GM19455 (cell line): ENCODE measurements at regions not wholly inside any gene's neighbourhood (a gene's known extent, or its start where the extent isn't known, plus 50 kb on each side); places are given as distances from the start of the nearest gene placed in this dataset.
"Not testable (repeated sequence)": the region's sequence is repeated elsewhere in the genome, so short reads cannot be mapped to it uniquely, and the experiment has no call there.

Source experiments
- ATAC-seq: cut with Tn5 transposase; IDR thresholded peaks from one replicate; pipeline ENCODE4 v1.9.1; 2021; ENCODE audit not compliant: unreplicated experiment

DNA sequence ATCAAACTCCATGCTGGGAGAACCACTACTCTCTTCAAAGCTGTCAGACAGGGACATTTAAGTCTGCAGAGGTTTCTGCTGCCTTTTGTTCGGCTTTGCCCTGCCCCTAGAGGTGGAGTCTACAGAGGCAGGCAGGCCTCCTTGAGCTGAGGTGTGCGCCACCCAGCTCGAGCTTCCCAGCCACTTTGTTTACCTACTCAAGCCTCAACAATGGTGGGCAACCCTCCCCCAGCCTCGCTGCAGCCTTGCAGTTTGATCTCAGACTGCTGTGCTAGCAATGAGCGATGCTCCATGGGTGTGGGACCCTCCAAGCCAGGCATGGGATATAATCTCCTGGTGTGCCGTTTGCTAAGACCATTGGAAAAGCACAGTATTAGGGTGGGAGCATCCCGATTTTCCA is 185.3 kb downstream of the COX18 start:
- not testable (repeated sequence) for ATAC-seq

DNA sequence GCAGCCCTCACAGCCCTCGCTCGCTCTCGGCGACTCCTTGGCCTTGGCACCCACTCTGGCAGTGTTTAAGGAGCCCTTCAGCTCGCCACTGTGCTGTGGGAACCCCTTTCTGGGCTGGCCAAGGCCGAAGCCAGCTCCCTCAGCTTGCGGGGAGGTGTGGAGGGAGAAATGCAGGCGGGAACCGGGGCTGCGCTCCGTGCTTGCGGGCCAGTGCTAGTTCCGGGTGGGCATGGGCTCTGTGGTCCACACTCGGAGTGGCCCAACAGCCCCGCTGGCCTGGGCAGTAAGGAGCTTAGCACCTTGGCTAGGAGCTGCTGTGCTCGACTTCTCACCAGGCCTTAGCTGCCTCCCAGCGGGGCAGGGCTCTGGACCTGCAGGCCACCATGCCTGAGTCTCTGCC is 192.6 kb downstream of the COX18 start:
- no peak for ATAC-seq

DNA sequence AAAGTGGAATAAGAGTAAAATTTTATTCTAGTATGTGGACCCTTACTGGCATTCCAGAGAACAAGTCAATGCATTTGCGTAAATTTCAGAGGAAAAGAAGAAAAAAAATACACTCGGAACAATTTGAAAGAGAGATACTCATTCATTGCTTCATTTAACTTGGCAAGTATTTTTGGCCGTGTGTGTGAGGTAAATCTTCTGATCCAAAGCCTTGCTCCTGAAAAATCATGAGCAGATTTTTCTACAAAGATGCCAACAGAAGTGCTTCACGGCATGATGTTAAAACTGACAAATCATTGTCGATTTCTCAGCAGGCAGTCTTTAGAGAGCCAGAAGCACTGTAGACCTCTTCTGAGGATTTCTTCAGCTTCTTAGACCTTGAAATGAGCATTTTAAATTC is 194.0 kb downstream of the COX18 start:
- ATAC-seq, result no peak

DNA sequence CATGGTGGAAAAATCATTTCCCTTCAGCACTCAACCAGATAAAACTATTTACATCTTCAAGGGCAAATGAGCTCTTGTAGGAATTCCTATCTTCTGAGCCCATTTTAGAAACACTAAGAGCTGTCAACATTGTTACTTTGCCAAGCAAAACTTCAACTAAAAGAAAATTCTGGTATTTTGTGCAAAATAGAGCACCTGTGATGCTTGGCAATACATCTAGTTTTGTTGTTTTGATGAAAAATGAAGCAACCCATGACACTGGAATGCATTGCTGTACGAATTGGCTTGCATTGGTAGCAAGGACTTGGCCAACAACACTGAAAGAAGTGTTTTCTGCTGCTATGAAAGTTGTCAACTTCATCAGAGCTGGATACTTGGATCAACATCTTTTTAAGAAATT is 194.4 kb downstream of the COX18 start:
- ATAC-seq, result no peak

DNA sequence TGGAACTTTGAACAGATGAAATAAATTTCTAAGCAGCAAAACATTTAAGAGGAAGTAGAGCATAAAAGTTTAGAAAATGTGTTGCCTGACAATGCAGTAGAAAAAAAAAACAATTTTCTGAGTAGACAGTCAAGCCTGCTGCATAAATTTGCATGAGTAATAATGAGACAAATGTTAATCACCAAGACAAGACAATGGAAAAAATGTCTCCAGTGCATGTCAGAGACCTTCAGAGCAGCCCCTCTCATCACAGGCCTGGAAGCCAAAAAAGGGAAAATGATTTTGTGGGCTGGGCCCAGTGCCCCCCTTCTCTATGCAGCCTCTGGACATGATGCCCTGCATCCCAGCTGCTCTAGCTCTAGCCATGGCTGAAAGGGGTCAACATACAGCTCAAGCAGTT is 204.6 kb downstream of the COX18 start:
- ATAC-seq, result no peak

DNA sequence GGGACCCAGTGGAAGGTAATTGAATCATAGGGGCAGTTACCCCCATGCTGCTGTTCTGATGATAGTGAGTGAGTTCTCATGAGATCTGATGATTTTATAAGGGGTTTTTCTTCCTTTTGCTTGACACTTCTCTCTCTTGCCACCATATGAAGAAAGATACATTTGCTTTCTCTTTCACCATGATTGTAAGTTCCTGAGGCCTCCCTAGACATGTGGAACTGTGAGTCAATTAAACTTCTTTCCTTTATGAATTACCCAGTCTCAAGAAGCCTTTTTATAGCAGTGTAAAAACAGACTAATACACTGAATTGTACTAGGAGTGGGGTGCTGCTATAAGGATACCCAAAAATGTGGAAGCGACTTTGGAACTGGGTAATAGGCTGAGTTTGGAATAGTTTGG is 205.2 kb downstream of the COX18 start:
- not testable (repeated sequence) for ATAC-seq

DNA sequence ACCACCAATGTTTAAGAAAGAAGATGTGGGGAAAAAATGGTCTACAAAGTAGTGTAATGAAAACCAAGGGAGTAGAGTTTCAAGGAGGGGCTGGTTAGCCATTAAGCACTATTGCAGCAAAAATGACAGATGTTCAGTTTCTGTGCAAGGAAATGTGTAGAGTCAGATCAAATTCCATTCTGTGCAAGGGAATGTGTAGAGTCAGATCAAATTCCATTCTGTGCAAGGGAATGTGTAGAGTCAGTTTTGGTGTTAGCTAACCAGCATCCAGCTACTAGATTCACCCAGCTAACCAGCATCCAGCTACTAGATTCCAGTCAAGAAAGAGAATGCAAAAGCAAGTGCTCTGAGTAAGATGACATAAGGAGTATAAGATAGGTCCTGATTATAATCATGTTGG is 208.8 kb downstream of the COX18 start:
- no peak for ATAC-seq

DNA sequence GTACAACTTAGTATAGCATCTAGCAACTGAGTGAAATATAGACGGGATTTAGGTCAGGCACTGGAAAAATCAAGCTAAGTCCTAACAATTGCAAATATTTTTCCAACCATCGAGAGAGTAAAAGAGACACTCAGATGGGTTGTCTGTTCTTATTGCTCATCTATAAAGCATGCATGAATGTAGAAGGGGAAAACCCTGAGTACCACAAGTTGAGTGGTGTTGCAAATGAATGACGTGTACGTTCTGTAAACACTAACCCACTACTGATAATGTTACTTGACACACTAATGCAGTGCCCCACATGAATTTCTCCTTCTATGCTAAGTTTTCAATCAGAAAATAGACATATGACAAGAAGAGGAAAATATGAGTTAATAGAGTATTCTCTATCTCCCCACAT is 211.2 kb downstream of the COX18 start:
- ATAC-seq, result no peak

DNA sequence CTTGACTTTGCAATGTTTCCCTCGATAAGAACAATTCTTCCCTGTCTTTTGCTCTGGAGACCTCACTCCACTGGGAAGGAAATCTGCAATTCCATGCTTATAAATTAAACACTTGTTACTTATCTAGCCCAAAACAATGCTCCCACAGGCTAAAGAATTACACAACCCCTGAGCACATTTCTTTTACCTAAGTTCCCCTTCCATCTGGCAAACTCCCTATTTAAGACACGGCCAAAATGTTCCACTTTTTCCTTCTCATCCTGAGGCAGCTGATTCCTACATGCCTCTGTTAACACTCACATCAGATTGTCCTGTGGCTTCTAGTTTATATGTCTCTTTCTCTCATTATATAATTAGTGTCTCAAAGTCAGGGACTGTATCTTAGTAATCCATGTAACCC is 211.7 kb downstream of the COX18 start:
- ATAC-seq, result no peak

DNA sequence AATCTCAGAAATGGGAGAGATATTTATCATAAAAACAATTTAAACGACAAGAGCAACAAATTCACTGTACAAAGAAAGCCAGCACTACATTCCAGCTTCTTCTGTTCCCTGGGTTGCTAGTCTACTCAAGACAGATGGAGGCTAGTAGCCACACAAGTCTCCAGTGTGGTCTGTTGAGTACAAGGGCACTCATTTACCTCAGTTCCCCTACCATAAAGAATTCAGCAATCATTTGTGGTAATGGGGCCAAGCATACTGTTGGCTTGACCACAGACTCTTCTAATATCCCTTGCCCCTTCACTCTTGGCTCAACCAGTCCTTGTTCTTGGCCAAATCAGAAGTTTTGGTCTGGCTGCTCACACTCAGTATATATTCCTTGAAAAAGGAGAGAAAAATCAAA is 212.3 kb downstream of the COX18 start:
- ATAC-seq, result no peak

DNA sequence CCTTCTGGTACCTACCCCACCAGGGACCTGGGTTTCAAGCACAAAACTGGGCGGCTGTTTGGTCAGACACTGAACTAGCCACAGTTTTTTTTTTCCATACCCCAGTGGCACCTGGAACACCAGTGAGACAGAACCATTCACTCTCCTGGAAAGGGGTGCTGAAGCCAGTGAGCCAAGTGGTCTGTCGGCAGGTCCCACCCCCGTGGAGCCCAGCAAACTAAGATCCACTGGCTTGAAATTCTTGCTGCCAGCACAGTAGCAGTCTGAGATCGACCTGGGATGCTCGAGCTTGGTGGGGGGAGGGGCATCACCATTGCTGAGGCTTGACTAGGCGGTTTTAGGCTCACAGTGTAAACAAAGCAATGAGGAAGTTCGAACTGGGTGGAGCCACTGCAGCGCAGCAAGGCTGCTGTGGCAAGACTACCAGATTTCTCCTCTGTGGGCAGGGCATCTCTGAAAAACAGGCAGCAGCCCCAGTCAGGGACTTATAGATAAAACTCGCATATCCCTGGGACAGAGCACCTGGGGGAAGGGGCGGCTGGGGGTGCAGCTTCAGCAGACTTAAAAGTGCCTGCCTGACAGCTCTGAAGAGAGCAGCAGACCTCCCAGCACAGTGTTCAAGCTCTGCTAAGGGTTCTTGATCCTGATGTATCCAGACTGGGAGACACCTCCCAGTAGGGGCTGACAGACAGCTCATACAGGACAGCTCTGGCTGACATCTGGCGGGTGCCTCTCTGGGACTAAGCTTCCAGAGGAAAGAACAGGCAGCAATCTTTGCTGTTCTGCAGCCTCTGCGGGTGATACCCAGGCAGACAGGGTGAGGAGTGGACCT is 223.0 kb downstream of the COX18 start:
- no peak for ATAC-seq

DNA sequence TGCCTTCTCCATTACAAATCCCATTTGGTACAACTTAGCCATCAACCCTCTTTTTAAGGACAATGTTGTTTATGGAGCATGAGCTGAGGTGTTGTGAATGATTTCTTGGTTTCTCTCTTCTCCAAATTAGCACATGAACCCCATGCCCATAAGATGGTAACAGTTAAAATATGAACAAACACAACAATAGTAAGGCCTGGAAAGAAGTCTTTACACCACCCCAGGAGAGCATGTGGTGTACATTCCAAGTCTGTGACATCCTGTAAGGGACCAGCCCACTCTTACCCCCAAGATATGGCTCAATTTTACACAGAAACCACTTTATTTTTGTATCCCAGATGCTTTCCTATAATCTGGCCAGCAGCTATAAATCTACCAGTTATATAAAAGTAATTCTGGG is 226.1 kb downstream of the COX18 start:
- ATAC-seq, result no peak

DNA sequence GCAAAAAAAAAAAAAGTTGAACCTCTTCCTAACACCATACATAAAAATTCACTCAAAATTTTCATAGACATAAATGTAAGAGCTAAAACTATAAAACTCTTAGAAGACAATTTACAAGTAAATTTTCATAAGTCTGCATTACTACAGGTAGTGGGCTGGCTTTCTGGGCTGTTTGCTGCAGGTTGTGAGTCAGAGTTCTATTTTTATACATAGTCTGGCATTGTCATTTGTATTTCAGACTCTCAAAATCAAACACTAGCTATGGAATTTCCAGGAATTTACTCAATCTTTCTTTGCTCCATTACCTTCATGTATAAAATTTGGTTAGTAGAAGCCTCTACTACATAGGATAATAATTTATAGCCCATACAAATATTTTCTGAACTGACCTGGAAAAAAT is 227.2 kb downstream of the COX18 start:
- ATAC-seq, result no peak

DNA sequence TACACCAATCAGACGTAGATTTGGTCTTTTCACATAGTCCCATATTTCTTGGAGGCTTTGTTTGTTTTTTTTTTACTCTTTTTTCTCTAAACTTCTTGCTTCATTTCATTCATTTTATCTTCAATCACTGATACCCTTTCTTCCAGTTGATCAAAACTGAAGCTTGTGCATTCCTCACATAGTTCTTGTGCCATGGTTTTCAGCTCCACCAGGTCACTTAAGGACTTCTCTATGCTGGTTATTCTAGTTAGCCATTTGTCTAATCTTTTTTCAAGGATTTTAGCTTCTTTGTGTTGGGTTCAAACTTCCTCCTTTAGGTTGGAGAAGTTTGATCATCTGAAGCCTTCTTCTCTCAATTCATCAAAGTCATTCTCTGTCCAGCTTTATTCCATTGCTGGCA is 229.3 kb downstream of the COX18 start:
- ATAC-seq, result not testable (repeated sequence)

DNA sequence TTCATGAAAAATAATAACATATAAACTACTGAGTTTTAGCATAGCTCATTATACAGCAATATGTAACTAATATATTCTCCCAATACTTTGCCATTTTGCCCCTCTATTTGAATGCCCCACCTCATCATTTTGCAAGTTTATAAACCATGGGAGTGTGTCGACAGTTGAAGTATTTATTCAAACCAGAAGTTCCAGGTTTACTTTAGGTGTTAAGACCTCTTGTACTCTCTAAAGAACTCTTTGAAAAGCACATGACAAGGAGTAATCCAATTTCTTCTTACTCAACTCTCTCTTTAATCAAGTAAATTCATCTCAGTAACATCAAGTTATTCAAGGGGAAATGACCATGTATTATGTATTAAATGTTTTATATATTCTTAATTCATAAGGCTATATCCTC is 240.7 kb downstream of the COX18 start:
- ATAC-seq, result no peak

DNA sequence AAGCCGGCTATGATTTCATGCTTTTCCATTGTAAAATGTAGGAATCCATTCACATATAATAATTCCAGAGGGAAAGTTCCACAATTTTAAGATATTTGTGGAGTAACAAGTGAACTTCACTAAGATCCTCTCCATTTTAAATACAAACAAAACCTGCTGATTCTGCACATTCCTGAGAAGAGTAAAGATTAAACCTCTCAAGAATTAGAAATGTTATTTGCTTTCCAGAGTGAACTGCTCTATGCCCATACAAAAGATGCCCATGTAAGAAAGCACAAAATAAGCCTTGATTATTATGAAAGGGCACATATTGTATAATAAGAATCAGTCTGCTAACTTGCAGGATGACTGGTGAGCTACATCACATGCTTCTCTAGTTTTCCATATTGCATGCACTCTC is 241.5 kb downstream of the COX18 start:
- ATAC-seq, result no peak

DNA sequence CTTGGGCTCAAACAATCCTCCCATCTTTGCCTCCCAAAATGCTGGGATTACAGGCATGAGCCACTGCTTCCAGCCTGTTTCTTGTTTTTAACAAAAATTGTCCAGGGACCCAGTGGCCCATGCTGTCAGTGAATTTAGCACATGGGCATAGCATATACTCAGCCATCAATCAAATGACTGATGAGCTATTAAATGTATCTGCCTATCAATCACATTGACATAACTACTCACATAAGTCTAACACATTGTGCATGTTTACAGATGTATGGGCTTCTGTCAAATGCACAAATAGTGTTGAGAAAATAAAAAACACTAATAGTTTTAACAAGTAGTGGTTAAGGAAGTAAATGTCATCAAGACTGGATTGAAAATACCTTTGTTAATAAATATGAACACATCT is 249.4 kb downstream of the COX18 start:
- no peak for ATAC-seq

DNA sequence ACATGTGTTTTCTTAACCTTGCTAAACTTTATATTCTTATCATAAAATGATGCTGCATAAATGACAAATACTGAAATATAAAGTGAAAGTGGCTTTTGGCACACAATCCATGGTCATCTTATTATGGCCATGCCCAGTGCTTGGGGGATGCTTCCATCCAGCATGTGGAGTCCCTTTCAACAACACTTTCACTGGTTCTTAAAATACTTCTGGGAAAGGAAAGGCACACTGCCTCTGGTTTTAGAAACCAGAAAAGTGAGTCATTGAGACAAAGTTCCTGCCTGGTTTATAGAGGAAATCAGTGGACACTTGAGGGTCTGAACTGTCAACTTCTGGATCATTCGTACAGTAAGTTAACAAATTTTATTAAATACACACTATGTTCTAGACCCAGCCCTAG is 248.0 kb upstream of the ADAMTS3 start:
- ATAC-seq, result no peak

DNA sequence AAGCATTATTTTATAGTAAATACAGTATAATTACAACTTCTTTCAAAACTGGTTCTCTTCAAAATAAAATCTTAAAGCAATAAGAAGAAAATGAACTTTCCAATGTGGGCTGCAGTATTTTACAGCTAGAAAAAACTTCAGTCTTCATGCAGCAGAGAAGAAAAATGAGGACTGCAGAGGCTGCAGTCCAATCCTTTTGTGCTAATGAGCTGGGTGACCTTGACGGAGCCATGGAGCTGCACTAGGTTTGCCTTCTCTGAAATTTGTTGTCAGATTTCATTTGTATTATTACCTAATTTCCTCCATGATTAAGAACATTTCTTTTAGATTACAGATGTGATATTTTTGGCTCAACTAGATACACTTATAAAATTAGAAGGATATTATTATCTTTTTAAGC is 245.2 kb upstream of the ADAMTS3 start:
- no peak for ATAC-seq

DNA sequence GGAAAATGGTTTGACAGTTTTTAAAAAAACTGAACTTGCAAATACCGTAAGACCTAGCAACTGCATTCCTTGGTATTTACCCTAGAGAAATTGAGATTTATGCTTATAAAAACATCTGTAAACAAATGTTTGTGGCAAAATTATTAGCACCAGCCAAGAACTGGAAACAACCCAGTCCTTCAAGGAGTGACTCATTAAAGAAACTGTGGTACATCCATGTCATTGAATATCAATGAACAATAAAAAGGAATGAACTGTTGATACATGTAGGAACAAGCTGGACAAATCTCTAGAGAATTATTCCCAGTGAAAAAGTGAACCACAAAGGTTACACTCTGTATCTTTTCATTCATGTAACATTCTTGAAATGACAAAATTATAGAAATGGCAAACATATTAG is 240.2 kb upstream of the ADAMTS3 start:
- ATAC-seq, result no peak

DNA sequence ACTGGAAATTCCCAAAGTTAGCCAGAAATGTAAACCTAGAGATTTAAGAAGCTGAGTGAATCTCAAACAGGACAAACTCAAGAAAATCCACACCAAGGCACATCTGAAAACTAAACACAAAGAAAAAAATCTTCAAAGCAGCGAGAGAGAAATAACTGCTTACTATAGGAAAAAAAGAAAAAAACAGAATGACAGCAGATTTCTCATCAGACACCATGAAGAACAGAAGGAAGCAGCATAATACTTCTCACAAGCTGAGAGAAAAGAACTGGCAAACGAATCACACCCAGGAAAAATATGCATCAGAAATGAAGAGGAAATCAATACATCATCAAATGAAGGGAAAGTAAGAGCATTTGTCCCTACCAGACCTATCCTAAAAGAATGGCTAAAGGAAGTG is 236.3 kb upstream of the ADAMTS3 start:
- ATAC-seq, result no peak

DNA sequence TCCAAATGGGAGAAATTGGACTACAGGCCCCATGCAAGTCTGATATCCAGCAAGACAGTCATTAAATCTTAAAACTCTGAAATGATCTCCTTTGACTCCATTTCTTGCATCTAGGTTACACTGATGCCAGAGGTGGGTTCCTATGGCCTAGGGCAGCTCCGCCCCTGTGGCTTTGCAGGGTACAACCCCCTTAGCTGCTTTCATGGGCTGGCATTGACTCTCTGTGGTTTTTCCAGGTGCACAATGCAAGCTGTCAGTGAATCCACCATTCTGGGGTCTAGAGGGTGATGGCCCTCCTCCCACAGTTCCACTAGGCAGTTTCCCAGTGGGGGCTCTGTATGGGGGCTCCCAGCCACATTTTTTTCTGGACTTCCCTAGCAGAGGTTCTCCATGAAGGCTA is 228.5 kb upstream of the ADAMTS3 start:
- ATAC-seq, result no peak

DNA sequence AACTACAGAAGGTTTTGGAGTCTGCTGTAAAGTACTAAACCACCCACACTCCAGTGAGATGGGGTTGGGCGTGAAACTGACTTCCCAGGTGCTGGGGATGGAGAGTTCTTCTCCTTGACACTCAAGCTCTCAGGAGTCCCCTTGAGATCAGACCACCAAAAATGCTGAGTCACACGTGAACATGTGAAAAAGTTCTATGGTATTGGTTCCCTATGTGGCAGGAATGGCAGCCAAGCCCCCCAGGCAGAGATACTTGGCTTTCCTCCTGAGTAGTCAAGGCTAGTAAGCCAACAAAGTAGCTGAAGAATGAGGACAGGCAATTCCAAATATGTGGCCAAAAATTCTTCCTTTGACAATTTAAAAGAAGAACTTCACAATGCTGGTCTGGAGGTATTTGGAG is 222.0 kb upstream of the ADAMTS3 start:
- no peak for ATAC-seq
